PFSK-1 (cell line): ENCODE measurements at regions not wholly inside any gene's neighbourhood (a gene's known extent, or its start where the extent isn't known, plus 50 kb on each side); places are given as distances from the start of the nearest gene placed in this dataset.

Source experiments
- POLR2AphosphoS5 ChIP-seq: IDR thresholded peaks from 2 replicates; pipeline ENCODE4 v1.6.1; 2012; ENCODE audit warnings: low read depth, mild to moderate bottlenecking, control low read depth, low read length, moderate library complexity
- SIN3A ChIP-seq: IDR thresholded peaks from 2 replicates; pipeline ENCODE4 v1.6.1; 2012; ENCODE audit warnings: mild to moderate bottlenecking, low read length, moderate library complexity, borderline replicate concordance; ENCODE audit not compliant: insufficient read depth
- TAF1 ChIP-seq: IDR thresholded peaks from 2 replicates; pipeline ENCODE4 v1.6.1; 2012; ENCODE audit warnings: low read length, control low read depth, borderline replicate concordance; ENCODE audit not compliant: insufficient read depth

- no peak for TF ChIP-seq SIN3A
- TF ChIP-seq POLR2AphosphoS5 = no peak
- no peak for TF ChIP-seq TAF1
These were observed 628.3 kb downstream of the NUP35 start for GRCh38 chr2:183752571-183752970.
